CD4-positive, alpha-beta T cell (primary cell): ENCODE measurements at regions not wholly inside any gene's neighbourhood (a gene's known extent, or its start where the extent isn't known, plus 50 kb on each side); places are given as distances from the start of the nearest gene placed in this dataset.

Experiments used
- ATAC-seq: fragments of 200-7000 bp; cut with Tn5 transposase; one replicate; pipeline ENCODE4 v1.10.0; 2022; ENCODE audit warnings: mild to moderate bottlenecking; ENCODE audit not compliant: poor library complexity
- CTCF ChIA-PET: fragments of 350-600 bp; sonication (Branson Sonifier 250); formaldehyde crosslinking; loops from one replicate; lab custom pipeline; 2021; ENCODE audit warnings: antibody characterized with exemption, inconsistent platforms; lab: Charles Lee
- POLR2A ChIA-PET: fragments of 350-600 bp; sonication (Branson Sonifier 250); formaldehyde crosslinking; loops from one replicate; lab custom pipeline; 2021; ENCODE audit warnings: antibody characterized with exemption, inconsistent platforms; lab: Charles Lee
- DNase-seq, 14 experiments: peaks; one replicate each; pipeline ENCODE4 v3.0.0-alpha.2; 2013 to 2020; ENCODE audit warnings: mixed read lengths in 2 of 14
- H3K27ac ChIP-seq, 2 donors: one replicate each; pipeline versions ENCODE4 v1.5.1 to v1.7.0; 2013; ENCODE audit warnings: low read length in 2 of 2, low read depth in 1 of 2, mild to moderate bottlenecking in 1 of 2
- H3K27me3 ChIP-seq, 2 experiments: 1 replicate in 1 of 2; 2 replicates in 1 of 2; pipeline versions ENCODE4 v1.6.1 to v1.7.0; 2013; ENCODE audit warnings: low read length in 2 of 2, control low read depth in 1 of 2, mild to moderate bottlenecking in 1 of 2, moderate library complexity in 1 of 2; ENCODE audit not compliant: insufficient read depth in 2 of 2, control insufficient read depth in 1 of 2
- H3K36me3 ChIP-seq: one replicate; pipeline ENCODE4 v1.6.1; 2013; ENCODE audit warnings: low read length, control low read depth; ENCODE audit not compliant: insufficient read depth
- H3K4me1 ChIP-seq: one replicate; pipeline ENCODE4 v1.6.1; 2013; ENCODE audit warnings: low read length, control low read depth; ENCODE audit not compliant: insufficient read depth
- H3K4me3 ChIP-seq: one replicate; pipeline ENCODE4 v1.5.1; 2013; ENCODE audit warnings: mild to moderate bottlenecking, low read length, moderate library complexity
- H3K9me3 ChIP-seq, 2 experiments: 1 replicate in 1 of 2; 2 replicates in 1 of 2; pipeline versions ENCODE4 v1.6.1 to v1.7.0; 2013; ENCODE audit warnings: low read length in 2 of 2, mild to moderate bottlenecking in 2 of 2, control low read depth in 1 of 2, moderate library complexity in 1 of 2; ENCODE audit not compliant: control insufficient read depth in 1 of 2, insufficient read depth in 1 of 2
- H3K27ac Mint-ChIP-seq: one replicate; pipeline ENCODE4 v1.8.0; 2020; ENCODE audit warnings: mixed read lengths
- H3K27me3 Mint-ChIP-seq: one replicate; pipeline ENCODE4 v1.8.0; 2021; ENCODE audit warnings: mixed read lengths
- H3K36me3 Mint-ChIP-seq: one replicate; pipeline ENCODE4 v1.8.0; 2021; ENCODE audit warnings: low read depth, mixed read lengths
- H3K4me1 Mint-ChIP-seq: one replicate; pipeline ENCODE4 v1.8.0; 2021; ENCODE audit warnings: low read depth, mixed read lengths
- H3K4me3 Mint-ChIP-seq: one replicate; pipeline ENCODE4 v1.8.0; 2020; ENCODE audit warnings: mild to moderate bottlenecking, mixed read lengths
- H3K9me3 Mint-ChIP-seq: one replicate; pipeline ENCODE4 v1.8.0; 2020; ENCODE audit warnings: mixed read lengths
- intact Hi-C, 2 experiments: fragments of 100-400 bp; cut with DNase I in 1 of 2; cut with micrococcal nuclease in 1 of 2; formaldehyde crosslinking; loops; one replicate each; pipeline versions ENCODE4 v1.15.1 to v1.9.0; 2023 to 2025; cut with DNase I, micrococcal nuclease
- TF ChIP-seq, protein P1 (sequence below): fragments of 200-600 bp; IDR thresholded peaks from one replicate; pipeline ENCODE4 v1.8.0; 2022; ENCODE audit warnings: antibody characterized with exemption, mild to moderate bottlenecking

DNA sequence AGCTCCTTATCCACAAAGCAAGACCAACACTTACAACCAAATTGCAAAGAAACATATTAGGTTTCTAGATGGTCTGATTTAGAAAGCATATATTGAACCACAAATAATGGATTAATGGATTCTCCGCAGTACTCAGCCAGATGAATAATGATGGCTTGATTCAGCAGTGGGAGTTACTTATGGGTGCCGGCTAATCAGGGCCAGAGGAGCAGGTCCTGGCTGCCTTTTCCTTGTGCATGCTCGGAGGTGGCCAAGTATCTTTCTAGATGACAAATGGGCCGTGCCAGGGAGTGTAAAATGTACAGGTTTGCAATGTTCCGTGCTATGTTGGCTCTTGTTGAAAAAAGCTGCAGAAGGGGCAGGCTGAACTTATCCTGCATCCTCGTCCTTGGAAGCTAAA lies 70.2 kb downstream of the VCX3A start:
- Mint-ChIP-seq H3K27me3 (no peaks in the 10 kb centered on the region), H3K27ac (no peak overlapping the region), H3K36me3 (no peaks in the 10 kb centered on the region), H3K9me3 (no peaks in the 10 kb centered on the region), H3K4me3 (no peak overlapping the region), H3K4me1 (no peaks in the 10 kb centered on the region)
- TF ChIP-seq, protein P1, sequence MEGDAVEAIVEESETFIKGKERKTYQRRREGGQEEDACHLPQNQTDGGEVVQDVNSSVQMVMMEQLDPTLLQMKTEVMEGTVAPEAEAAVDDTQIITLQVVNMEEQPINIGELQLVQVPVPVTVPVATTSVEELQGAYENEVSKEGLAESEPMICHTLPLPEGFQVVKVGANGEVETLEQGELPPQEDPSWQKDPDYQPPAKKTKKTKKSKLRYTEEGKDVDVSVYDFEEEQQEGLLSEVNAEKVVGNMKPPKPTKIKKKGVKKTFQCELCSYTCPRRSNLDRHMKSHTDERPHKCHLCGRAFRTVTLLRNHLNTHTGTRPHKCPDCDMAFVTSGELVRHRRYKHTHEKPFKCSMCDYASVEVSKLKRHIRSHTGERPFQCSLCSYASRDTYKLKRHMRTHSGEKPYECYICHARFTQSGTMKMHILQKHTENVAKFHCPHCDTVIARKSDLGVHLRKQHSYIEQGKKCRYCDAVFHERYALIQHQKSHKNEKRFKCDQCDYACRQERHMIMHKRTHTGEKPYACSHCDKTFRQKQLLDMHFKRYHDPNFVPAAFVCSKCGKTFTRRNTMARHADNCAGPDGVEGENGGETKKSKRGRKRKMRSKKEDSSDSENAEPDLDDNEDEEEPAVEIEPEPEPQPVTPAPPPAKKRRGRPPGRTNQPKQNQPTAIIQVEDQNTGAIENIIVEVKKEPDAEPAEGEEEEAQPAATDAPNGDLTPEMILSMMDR = no peak
- no peaks in the 10 kb centered on the region for H3K4me1 ChIP-seq
- DNase-seq (no peak), ATAC-seq (no peak)
- H3K27me3 ChIP-seq = no peaks in the 10 kb centered on the region
- ChIA-PET CTCF (no interaction called here), POLR2A (no interaction called here)
- no peaks in the 10 kb centered on the region for H3K36me3 ChIP-seq
- H3K4me3 ChIP-seq = no peak overlapping the region
- no peaks in the 10 kb centered on the region for H3K9me3 ChIP-seq
- H3K27ac ChIP-seq = no peak overlapping the region
- intact Hi-C loops = no loop called here

DNA sequence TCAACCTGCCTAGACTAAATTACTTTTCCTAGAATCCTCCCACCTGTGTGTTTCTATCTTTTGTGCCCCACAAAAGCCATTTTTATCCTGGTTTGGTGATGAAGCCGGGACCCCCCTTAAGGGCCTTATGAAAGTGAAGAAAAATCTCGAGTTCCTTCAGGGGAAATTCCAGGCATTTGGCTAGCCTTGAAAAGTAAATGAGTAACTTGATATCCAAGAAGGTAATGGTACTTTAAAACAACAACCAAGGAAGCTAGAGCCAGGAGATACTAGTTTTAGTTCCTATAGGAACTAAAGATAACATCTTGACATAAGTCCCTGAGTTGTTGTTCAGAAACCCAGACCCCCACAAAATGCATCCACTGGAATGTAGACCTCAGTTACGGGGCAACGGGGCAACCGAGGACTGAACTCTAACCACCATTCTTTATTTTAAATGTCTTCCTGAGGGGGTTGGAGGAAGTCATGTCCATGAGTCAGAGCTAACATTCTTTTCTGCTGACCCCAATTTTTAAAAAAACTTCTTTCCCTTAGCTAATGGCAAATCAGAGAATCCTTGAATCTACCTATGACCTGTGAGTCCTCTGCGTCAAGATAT lies 73.9 kb downstream of the VCX3A start:
- intact Hi-C loops = no loop called here
- DNase-seq = no peak
- Mint-ChIP-seq H3K27me3 (no peaks in the 10 kb centered on the region), H3K27ac (no peak overlapping the region), H3K36me3 (no peaks in the 10 kb centered on the region), H3K9me3 (no peaks in the 10 kb centered on the region), H3K4me3 (no peak overlapping the region), H3K4me1 (no peaks in the 10 kb centered on the region)
- TF ChIP-seq, protein P1 = no peak
- CTCF ChIA-PET = no interaction called here
- POLR2A ChIA-PET = no interaction called here
- Histone ChIP-seq H3K4me3 (no peak overlapping the region), H3K9me3 (no peaks in the 10 kb centered on the region), H3K27ac (no peak overlapping the region), H3K27me3 (no peaks in the 10 kb centered on the region), H3K4me1 (no peaks in the 10 kb centered on the region), H3K36me3 (no peaks in the 10 kb centered on the region)
- no peak for ATAC-seq

DNA sequence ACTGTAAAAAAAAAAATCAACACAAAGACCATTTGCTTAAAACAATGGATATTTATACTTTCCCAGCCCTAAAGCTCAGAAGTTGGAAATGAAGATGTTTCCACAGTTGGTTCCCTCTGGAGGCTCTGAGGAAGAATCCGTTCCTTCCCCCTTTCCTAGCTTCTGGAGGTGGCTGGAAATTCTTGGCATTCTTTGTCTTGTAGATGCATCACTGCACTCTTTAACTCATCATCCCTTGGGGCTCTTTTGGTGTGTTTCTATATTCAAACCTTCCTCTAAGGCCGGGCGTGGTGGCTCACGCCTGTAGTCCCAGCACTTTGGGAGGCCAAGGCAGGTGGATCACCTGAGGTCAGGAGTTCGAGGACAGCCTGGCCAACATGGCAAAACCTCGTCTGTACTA lies 78.7 kb downstream of the VCX3A start:
- Histone ChIP-seq H3K27ac (no peak overlapping the region), H3K4me1 (no peaks in the 10 kb centered on the region), H3K36me3 (no peaks in the 10 kb centered on the region), H3K4me3 (no peak overlapping the region), H3K9me3 (no peaks in the 10 kb centered on the region), H3K27me3 (no peaks in the 10 kb centered on the region)
- H3K36me3 Mint-ChIP-seq = no peaks in the 10 kb centered on the region
- ChIA-PET CTCF (no interaction called here), POLR2A (no interaction called here)
- no peak overlapping the region for H3K4me3 Mint-ChIP-seq
- no peaks in the 10 kb centered on the region for H3K4me1 Mint-ChIP-seq
- TF ChIP-seq, protein P1 = no peak
- H3K9me3 Mint-ChIP-seq = no peaks in the 10 kb centered on the region
- H3K27me3 Mint-ChIP-seq = no peaks in the 10 kb centered on the region
- intact Hi-C loops = no loop called here
- no peak overlapping the region for H3K27ac Mint-ChIP-seq
- ATAC-seq (no peak), DNase-seq (no peak)
